Pancreas (tissue), 10 donors: ENCODE measurements at regions not wholly inside any gene's neighbourhood (a gene's known extent, or its start where the extent isn't known, plus 50 kb on each side); places are given as distances from the start of the nearest gene placed in this dataset.
A peak's percentile ranks its signal among the peaks of the same experiment; 100 is the strongest.

Experiments used
- ATAC-seq, 4 donors: fragments of 200-7000 bp; cut with Tn5 transposase; one replicate each; pipeline versions ENCODE4 v1.8.0 to v1.9.1; 2020; ENCODE audit warnings: mild to moderate bottlenecking in 4 of 4, moderate library complexity in 4 of 4
- DNase-seq, 6 donors: peaks; one replicate each; pipeline ENCODE4 v3.0.0-alpha.2; 2020
- FAIRE-seq: peaks from 2 replicates; lab custom pipeline; 2012; peaks lifted over from hg19 to GRCh38; lab: Jason Lieb, UNC
- H3K27ac ChIP-seq, 4 donors: fragments of 200-600 bp; sonication (generic); 1 replicate in 3 of 4; 2 replicates in 1 of 4; pipeline versions ENCODE4 v1.5.0 to v1.8.0; 2020
- H3K27me3 ChIP-seq, 4 donors: fragments of 200-600 bp; one replicate each; pipeline ENCODE4 v1.8.0; 2021
- H3K36me3 ChIP-seq, 3 donors: fragments of 200-600 bp; sonication (generic) in 1 of 3; one replicate each; pipeline versions ENCODE4 v1.5.0 to v1.8.0; 2020 to 2021
- H3K4me1 ChIP-seq, 3 donors: fragments of 200-600 bp; one replicate each; pipeline ENCODE4 v1.8.0; 2021
- H3K4me3 ChIP-seq, 4 donors: fragments of 200-600 bp; sonication (generic) in 2 of 4; one replicate each; pipeline versions ENCODE4 v1.5.0 to v1.8.0; 2020 to 2021
- H3K9me3 ChIP-seq, 4 donors: fragments of 200-600 bp; one replicate each; pipeline ENCODE4 v1.8.0; 2021
- whole genome bisulfite sequencing, 2 donors: extraction: QIAGEN DNeasy Blood & Tissue Kit; methylation state at CpG; one replicate each; pipeline ENCODE4 v1.1.7; 2013; 5-methylcytosine and 5-hydroxymethylcytosine counted together
- intact Hi-C, 3 donors: fragments of 100-400 bp; cut with DNase I; formaldehyde crosslinking; loops; one replicate each; pipeline versions ENCODE4 v1.11.1 to v1.14.2; 2022
- TF ChIP-seq, protein P1 (sequence below), 4 donors: fragments of 200-600 bp; sonication (generic) in 3 of 4; IDR thresholded peaks; one replicate each; pipeline versions ENCODE4 v1.5.0 to v1.8.0; 2021; ENCODE audit warnings: antibody characterized with exemption in 4 of 4
- donor health status: healthy with polysubstance abuse.
- donor health status: DM: no; HTN: no; CAD: no; lungs with moderate emphysema.
- donor health status: DM: no; HTN: no; CAD: no.
- donor health status: control.
- donor health status: control.
- donor health status: Bipolar disorder and iron deficiency.
- donor health status: DM: yes; HTN: yes; CAD: no.
- donor health status: DM: no; HTN: no; CAD: no.
- donor health status: DM: no; HTN: no; CAD: no.
- donor health status: DM: yes; HTN: yes; CAD: no.

DNA sequence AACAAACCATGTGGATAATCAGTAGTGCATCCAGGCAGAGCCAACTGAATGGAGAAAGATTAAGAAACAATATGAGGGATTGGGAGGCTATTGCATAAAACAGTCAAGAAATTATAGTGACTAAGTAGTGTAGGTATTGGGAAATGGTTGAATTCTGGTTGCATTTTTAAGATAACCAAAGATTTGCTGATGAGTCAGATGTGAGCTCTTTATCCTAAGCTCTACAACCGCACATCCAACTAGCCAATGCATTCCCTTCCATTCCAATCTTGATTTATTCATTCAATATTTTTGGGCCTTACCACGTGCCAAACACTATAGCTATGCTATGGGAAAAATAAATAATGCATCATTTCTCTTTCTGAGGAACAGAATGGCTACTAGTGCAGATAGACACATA is 524.5 kb upstream of the RGMB start:
- H3K4me1 ChIP-seq = no peaks in the 10 kb centered on the region
- ATAC-seq (no peak), DNase-seq (no peak), FAIRE-seq (no peak)
- TF ChIP-seq, protein P1, sequence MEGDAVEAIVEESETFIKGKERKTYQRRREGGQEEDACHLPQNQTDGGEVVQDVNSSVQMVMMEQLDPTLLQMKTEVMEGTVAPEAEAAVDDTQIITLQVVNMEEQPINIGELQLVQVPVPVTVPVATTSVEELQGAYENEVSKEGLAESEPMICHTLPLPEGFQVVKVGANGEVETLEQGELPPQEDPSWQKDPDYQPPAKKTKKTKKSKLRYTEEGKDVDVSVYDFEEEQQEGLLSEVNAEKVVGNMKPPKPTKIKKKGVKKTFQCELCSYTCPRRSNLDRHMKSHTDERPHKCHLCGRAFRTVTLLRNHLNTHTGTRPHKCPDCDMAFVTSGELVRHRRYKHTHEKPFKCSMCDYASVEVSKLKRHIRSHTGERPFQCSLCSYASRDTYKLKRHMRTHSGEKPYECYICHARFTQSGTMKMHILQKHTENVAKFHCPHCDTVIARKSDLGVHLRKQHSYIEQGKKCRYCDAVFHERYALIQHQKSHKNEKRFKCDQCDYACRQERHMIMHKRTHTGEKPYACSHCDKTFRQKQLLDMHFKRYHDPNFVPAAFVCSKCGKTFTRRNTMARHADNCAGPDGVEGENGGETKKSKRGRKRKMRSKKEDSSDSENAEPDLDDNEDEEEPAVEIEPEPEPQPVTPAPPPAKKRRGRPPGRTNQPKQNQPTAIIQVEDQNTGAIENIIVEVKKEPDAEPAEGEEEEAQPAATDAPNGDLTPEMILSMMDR (IDR thresholded peaks at IDR 0.05) = no peak
- H3K4me3 ChIP-seq = no peak overlapping the region
- H3K9me3 ChIP-seq = no peaks in the 10 kb centered on the region
- intact Hi-C loops = no loop called here
- 68 to 71% methylated on average over 2 of the region's 2 CpGs for WGBS, 2 donors
- H3K27me3 ChIP-seq = no peaks in the 10 kb centered on the region
- no peaks in the 10 kb centered on the region for H3K36me3 ChIP-seq
- H3K27ac ChIP-seq = no peak overlapping the region

- intact Hi-C loops = no loop called here
- H3K36me3 ChIP-seq = no peaks in the 10 kb centered on the region
- ATAC-seq (no peak), FAIRE-seq (no peak), DNase-seq (peak in 1 of 6 donors; percentile 9)
- no peak overlapping the region for H3K27ac ChIP-seq
- no peaks in the 10 kb centered on the region for H3K27me3 ChIP-seq
- no peak overlapping the region for H3K4me3 ChIP-seq
- H3K4me1 ChIP-seq = no peaks in the 10 kb centered on the region
- no peaks in the 10 kb centered on the region for H3K9me3 ChIP-seq
- TF ChIP-seq, protein P1 (IDR thresholded peaks at IDR 0.05) = no peak
- WGBS, 2 donors = 60 to 70% methylated on average over 3 of the region's 3 CpGs
Observed at GRCh38 chr5:98258939-98259338, 514.5 kb upstream of the RGMB start.

DNA sequence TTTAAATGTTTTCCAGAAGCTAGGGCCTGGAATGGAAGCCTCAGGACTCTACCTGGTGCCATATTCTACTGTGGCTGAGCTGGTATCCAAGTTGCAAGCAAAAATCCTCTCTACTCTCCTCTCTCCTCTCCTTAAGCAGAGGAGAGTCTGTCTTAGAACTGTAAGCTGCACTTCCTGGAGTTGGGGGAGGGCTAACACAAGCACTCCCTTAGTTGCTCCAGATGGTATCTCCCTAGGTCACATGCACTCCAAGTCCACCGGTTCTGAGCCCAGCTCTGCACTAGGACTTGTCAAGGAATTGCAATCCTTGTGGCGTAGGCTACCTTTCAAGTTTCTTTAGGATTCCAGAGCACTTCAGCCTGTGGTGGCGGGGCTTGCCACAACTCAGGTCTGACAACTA is 513.9 kb upstream of the RGMB start:
- H3K4me1 ChIP-seq = no peaks in the 10 kb centered on the region
- no peak overlapping the region for H3K27ac ChIP-seq
- DNase-seq (peak in 1 of 6 donors; percentile 14), ATAC-seq (no peak), FAIRE-seq (no peak)
- WGBS, 2 donors = 88% methylated on average over 3 of the region's 3 CpGs
- H3K27me3 ChIP-seq = no peaks in the 10 kb centered on the region
- H3K36me3 ChIP-seq = no peaks in the 10 kb centered on the region
- H3K4me3 ChIP-seq = no peak overlapping the region
- intact Hi-C loops = no loop called here
- TF ChIP-seq, protein P1 (IDR thresholded peaks at IDR 0.05) = no peak
- no peaks in the 10 kb centered on the region for H3K9me3 ChIP-seq

DNA sequence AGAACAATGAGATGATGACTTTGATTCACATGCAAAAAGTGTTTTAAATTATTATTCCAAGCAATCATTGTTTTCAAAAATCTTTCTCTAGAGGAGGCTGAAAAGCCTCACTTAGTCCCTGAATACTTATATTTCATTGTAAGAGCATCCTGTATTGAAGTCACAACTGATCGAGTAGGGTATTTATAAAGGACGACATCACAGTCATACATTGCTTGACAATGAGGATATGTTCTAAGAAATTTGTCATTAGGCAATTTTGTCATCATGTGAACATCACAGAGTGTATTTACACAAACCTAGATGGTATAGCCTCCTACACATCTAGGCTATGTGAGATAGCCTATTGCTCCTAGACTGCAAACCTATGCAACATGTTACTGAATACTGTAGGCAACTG is 510.4 kb upstream of the RGMB start:
- H3K27ac ChIP-seq = no peak overlapping the region
- H3K27me3 ChIP-seq = no peaks in the 10 kb centered on the region
- no peak for FAIRE-seq
- TF ChIP-seq, protein P1 (IDR thresholded peaks at IDR 0.05) = no peak
- no peak overlapping the region for H3K4me3 ChIP-seq
- no peaks in the 10 kb centered on the region for H3K9me3 ChIP-seq
- intact Hi-C loops = no loop called here
- 85 to 88% methylated on average over 2 of the region's 2 CpGs for whole genome bisulfite sequencing, 2 donors
- no peaks in the 10 kb centered on the region for H3K4me1 ChIP-seq
- H3K36me3 ChIP-seq = no peaks in the 10 kb centered on the region
- DNase-seq = no peak
- no peak for ATAC-seq

DNA sequence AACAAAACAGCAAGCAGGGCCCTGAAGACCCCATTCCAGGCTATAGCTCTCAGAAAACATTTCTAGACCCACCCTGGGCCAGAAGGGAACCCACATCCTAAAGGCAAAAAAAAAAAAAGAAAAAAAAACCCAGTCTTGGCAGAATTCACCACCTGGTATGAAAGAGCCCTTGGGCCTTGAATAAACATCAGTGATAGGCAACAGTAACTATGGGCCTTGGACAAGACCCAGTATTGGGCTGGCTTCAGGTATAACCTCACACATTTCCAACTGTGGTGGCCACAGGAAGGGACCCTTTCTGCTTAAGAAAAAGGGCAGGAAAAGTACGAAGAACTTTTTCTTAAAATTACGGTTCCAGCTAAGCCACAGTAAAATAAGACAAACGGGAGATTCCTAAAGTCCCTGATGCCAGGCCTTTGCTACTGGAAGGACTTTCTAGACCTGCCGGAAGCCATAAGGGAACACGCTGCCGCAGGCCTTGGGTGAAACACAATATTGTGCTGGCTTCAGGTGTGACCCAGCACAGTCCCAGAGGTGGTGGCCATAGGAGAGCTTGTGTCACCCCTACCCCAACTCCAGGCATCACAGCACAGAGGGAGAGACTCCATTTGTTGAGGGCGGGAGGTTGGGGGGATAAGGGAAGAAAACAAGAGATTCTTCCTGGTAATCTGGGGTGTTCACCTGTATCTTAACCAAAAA is 505.2 kb upstream of the RGMB start:
- Histone ChIP-seq H3K4me3 (no peak overlapping the region), H3K4me1 (no peaks in the 10 kb centered on the region), H3K27me3 (no peaks in the 10 kb centered on the region), H3K36me3 (no peaks in the 10 kb centered on the region), H3K27ac (no peak overlapping the region), H3K9me3 (no peaks in the 10 kb centered on the region)
- intact Hi-C loops = no loop called here
- ATAC-seq (peak in 1 of 4 donors; percentile 55), DNase-seq (no peak), FAIRE-seq (no peak)
- 94 to 97% methylated on average over 7 of the region's 7 CpGs for WGBS, 2 donors
- TF ChIP-seq, protein P1 (IDR thresholded peaks at IDR 0.05) = no peak
